Hypothalamus (tissue), 51 donors: ENCODE measurements at regions not wholly inside any gene's neighbourhood (a gene's known extent, or its start where the extent isn't known, plus 50 kb on each side); places are given as distances from the start of the nearest gene placed in this dataset.
"Not testable (repeated sequence)": the region's sequence is repeated elsewhere in the genome, so short reads cannot be mapped to it uniquely, and the experiment has no call there.

ENCODE experiments used
- DNase-seq, 51 donors: peaks; one replicate each; lab custom pipeline; 2025; lab: John Stamatoyannopoulos, UW

DNA sequence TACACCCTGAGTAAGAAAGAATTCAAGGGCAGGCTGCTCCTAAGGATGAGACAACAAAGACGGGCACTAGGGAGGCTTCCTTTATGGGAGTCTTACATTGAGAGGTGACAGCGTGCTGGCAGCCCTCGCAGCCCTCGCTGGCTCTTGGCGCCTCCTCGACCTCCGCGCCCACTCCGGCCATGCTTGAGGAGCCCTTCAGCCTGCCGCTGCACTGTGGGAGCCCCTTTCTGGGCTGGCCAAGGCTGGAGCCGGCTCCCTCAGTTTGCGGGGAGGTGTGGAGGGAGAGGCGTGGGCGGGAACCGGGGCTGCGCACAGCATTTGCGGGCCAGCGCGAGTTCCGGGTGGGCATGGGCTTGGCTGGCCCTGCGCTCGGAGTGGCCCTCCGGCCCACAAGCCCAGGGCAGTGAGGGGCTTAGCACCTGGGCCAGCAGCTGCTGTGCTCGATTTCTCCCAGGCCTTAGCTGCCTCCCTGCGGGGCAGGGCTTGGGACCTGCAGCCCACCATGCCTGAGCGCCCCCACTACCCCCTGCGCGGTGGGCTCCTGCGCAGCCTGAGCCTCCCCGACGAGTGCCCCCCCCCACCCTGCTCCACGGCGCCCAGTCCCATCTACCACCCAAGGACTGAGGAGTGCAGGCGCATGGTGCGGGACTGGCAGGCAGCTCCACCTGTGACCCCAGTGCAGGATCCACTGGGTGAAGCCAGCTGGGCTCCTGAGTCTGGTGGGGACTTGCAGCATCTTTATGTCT, 75.3 kb downstream of the BARX1 start:
- not testable (repeated sequence) for DNase-seq

DNA sequence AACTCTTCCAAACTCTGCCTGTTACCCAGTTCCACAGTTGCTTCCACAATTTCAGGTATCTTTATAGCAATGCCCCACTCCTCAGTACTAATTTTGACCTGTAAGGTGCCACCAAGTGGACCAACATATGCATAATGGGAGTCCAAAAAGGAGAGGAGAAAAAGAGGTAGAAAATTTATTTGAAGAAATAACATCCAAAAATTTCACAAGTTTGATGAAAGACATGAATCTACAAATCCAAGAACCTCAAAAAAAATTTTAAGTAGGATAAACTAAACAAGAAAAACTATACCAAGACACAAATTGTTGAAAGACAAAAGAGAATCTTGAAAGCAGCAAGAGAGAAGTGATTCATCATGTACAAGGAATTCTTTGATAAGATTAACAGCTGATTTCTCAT, 79.8 kb downstream of the BARX1 start:
- DNase-seq = no peak

DNA sequence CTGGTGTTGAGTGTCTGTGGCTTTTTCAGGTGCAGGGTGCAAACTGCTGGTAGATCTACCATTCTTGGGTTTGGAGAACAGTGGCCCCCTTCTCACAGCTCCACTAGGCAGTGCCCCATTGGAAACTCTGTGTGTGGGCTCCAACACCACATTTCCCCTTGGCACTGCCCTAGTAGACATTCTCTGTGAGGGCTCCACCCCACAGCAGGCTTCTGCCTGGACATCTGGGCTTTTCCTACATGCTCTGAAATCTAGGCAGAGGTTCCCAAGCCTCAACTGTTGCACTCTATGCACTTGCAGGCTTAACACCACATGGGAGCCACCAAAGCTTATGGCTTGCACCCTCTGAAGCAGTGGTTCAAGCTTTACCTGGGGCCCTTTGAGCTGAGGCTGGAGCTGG, 80.9 kb downstream of the BARX1 start:
- DNase-seq = no peak

DNA sequence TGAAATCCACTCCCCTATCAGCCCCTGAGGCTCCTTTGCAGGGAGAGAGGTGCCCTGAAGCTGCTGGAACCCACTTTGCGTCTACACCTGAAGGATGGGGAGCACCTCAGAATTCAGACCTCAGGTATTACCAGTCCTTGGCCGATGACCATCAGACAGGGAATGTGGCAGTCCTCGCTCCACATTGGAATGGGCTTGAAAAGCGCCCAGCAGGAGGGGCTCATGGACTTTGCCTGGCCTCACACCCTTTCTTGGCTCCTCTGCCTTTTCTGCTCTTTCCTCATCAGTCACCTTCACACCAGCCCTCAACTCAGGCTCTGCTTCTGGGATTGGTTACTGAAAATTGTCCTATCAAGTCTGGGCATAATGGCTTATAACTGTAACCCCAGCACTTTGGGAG, 83.9 kb downstream of the BARX1 start:
- DNase-seq = no peak

DNA sequence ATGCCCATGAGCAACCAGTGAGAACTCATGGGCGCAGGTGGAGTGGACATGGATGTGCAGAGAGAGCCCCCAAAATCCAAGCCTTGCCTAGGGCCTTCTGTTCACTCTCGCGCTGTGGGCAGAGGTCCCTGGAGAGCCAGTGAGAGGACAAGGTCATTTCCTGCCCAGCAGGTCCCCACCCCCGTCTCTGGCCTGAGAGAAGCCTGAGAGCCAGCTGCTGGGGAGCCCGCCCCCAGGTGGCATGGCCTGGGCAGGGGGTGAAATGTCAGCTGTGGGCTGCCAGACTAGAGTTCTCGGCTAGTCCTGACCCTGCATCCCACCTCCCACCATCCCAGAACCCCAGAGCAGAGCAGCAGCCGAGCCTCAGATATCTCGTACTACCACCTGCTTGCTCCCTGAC, 85.3 kb downstream of the BARX1 start:
- DNase-seq = no peak

DNA sequence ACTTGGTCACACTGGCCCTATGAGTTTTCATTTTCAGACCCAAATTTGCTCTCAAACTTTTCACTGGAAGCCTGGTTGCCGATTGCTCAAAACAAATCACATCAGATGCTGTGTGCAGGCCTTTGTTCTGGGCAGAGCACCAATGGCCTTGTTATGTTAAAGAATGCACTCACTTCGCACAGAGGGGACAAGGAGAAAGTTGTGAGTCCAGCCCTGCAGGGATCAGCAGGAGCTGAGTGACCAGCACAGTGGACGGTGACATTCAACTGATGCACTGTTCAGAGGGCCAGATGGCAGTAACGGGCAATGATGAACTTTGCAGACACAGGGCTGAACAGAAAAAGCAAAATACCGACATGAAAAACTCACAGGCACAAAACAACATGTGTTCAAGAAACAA, 86.1 kb downstream of the BARX1 start:
- no peak for DNase-seq

DNA sequence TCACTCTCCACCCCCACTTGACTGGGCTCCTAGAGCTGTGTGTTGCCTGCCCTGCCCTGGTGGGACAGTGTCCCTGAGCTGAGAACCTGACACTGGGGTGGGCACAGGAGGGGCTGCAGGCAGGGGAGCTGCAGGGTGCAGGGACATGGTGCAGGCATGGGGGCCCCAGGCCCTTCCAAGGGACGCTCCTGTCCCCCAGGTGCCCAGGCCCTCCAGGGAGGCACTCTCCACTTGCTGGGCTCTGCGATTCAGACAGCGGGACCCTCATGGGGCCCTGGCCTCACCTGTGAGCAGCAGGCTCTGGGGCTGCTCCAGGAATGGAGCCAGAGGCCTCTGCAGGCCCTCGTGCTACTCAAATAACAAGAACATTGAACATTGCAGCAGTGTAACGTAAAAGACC, 89.4 kb downstream of the BARX1 start:
- no peak for DNase-seq

DNA sequence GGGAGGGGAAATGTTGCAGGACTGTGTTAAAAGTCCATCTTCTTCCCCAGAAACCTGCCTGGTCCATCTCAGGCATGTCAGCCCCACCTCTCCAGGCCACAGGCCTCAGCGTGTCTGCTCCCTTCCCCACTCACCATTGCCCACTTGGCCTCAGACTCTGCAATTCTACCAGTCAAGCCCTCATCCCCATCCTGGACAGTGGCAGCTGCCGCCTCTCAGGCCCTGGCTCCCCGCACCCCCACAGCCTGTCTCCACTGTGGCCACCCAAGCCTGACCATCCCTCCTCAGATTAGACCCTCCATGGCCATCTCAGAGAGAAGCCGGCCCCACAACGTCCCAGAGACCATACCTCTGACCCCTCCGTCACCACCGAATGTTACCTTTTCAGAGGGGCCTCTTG, 89.9 kb downstream of the BARX1 start:
- no peak for DNase-seq

DNA sequence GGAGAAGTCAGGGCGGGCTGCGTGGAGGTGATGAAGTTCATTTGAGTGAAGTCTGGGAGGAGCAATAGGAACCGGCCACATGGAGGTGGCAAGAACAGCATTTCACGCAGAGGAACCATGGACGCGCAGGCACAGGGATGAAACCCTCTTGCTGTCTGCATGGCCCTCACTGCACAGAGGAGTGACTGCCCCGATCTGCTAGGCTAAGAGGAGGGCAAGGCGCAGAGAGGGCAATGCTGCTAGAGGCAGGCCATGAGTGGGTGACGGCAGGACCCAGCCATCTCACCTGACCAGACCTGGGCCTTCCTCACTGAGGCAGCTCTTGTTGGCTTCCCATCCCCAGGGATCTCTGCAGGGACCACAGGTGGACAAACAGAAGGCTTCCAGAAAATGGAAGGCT, 90.3 kb downstream of the BARX1 start:
- DNase-seq = no peak

DNA sequence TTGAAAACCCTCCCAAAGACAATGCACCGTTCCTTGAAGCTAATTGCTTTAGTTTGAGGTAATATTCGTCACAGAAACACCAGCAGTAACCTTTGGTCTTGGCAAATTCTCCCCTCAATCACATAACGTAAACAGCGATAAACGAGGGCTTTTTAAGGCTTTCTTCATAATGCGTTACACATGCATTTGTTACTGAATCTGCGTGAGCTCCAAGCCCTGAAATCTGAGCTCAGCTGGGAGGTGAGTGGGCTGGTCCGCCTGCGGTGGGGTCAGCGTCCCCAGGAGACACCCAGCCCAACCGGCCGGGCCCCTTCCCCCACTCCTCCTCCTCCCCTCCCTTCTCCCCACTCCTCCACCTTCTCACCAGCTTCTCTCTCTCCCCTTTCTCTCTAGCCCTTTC, 91.1 kb downstream of the BARX1 start:
- no peak for DNase-seq

DNA sequence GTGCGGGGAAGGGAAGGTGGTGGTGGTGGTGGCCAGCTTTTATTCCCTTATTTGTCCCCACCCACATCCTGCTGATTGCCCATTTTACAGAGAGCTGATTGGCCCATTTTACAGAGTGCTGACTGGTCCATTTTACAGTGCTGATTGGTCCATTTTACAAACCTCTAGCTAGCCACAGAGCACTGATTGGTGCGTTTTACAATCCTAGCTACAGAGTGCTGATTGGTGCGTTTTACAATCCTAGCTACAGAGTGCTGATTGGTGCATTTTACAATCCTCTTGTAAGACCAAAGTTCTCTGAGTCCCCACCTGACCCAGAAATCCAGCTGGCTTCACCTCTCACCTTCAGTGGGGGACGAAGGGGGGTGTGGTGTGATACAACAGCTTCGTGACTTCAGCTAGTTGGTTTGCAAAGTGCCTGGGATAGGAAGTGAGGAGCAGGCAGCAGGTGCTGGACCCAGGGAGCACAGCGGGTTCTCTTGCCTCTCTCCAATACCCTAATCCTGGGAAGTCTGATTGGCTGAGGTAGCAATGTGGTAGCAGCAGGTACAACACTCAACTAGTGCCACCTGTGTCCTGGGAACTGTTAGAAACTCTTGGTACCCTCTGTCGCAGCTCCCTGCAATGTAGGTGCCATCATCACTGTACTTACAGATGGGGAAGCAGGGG, 92.1 kb downstream of the BARX1 start:
- DNase-seq = no peak

DNA sequence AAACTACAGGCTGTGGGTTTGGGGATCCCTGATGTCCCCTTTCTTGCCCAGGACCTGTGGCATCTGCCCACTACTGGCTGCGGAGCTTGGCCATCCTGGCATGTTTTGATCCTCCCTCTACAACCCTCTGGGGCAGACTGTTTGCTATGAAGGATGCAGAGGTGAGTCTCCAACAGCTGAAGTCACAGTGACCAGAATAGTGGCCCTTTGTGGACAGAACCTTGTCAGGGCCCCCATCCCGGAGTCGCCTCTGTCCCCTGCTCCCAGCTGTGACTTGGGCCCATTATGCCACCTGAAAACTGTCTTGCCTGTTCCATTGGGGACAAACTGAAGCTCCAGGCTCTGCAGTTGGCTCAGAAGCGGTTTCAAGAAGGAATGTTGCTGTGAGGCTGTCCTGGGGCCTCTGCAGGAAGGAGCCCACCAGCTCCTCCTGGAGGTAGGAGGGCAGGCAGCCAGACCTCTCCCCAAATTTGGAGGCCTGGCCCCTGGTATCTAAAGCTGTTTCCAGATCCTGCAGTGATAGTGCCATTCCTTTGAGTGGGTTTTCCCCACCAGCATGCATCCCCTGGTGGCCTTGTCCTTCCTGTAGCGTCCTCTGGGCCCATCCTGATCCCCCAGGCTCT, 93.3 kb downstream of the BARX1 start:
- DNase-seq = no peak

DNA sequence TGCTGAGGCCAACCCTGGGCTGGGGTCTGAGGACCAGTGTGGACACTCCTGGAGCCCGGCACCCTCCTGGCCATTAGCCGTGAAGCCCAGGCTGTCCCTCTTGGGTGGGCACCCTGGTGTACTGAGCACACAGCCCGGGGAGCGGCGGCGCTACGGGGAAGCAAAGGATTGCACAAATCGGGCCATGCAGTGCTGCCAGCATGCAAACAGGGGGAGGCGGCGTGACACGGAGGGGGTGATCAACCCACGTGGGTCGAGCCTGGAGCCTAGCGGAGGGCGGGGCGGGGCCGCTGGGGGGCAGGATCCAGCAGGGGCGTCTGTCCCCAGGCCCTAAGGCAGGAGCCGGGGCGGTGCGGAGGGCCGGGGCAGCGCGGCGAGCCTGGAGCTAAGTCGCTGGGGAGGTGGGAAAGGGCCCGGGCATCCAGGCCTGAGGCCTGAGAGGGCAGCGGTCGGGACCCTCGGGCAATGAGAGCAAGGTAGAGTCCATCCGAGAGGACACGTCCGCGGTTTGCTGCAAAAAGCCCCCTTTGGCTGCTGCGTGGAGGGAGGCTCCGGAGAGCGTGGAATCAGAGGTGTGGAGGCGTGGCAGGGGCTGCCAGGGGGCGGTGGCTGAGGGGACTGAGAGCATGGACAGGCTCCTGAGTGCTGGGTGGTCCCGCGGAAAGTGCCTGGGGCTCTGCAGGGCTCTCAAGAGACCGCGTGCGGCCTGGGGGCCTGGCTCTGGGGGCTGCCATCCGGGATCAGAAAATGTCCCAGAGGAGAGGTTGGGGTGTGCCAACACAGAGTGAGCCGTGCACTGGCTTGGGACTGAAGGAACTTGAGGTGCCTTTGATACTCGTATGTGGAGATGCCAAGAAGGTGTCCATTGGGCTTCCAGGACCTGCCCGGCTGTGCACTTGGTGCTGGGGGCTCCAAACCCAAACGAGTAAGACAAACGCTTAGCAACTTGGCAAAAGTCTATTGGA, 94.2 kb downstream of the BARX1 start:
- DNase-seq = no peak

DNA sequence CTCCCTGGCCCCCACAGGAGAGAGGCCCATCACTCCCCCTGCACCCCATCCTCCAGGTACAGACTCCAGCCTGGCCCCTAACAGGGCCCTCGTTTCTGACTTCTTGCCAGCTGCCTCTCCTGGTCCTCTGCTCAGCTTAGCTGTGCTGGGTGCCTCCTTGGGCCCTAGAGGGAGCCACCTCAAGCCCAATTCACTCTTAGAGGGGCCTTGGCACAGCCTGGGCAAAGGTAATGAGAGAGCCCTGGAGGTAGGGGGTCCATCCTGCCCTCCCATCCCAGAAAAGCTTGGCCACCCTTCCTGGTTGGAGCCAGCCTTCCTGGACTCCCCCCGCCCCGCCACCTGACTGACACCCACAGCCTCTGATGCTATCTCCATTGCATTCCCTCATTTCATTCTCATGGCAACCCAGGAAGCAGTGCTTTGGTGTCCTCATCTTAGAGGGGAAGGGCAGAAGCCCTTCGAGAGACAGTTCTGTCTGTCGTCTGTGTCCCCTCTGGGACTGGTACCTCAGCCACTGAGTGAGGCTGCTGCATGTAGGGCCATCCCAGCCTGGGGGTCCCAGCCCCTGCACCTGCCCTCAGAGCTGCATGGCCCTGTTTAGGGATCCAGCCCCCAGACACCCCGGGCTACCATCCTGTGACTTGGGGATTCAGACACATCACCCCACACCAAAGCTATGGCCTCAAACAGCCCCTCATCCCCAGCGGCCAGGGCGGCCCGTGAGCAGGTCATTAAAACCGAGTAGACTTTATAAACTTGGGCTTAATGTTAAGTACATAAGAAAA, 95.5 kb downstream of the BARX1 start:
- no peak for DNase-seq

DNA sequence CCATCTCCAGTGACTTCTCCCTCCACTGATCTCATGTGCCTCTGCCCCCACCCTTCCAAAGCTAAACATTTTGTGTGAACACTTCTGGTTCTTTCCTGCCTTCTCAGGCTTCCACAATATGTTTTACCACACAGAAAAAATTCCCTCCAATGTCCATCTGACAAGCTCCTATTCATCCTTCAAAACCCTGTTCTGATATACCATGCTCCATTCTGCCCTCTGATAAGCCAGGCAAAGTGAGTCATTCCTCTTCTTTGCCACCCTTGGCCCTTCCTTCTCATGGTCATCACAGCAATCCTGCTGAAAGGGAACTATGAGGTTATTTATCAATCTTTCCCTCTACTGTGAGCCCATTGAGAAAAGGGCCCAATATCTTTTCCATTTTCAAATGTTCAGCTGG, 97.6 kb downstream of the BARX1 start:
- DNase-seq = no peak

DNA sequence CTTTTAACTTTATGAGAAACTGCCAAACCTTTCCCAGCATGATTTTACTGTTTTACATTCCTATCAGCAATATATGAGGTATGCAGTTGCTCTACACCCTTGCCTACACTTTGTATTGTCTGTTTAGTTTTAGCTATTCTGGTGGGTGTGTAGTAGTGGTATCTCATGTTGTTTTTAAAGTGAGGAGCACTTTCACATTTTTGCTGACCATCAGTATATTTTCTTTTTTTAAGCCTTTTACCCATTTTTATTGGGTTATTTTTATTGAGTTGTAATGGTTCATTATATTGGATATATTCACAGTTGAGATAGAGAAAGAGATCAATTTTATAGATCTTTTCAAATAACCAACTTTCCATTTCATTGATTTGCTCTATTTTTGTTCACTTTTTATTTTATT, 102.4 kb downstream of the BARX1 start:
- DNase-seq = no peak

DNA sequence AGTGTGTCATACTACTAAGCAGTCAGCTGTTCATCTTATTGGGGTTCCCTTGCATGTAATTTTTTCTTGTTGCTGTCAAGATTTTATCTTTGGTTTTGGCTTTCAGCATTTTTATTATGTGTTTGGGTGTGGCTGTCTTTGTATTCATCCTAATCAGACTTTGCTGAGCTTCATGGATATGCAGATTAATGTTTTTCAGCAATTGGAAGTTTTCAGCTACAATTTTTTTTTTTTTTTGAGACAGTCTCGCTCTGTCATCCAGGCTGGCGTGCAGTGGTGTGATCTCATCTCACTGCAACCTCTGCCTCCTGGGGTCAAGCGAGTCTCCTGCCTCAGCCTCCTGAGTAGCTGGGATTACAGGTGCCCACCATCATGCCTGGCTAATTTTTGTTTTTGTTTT, 108.8 kb downstream of the BARX1 start:
- no peak for DNase-seq

DNA sequence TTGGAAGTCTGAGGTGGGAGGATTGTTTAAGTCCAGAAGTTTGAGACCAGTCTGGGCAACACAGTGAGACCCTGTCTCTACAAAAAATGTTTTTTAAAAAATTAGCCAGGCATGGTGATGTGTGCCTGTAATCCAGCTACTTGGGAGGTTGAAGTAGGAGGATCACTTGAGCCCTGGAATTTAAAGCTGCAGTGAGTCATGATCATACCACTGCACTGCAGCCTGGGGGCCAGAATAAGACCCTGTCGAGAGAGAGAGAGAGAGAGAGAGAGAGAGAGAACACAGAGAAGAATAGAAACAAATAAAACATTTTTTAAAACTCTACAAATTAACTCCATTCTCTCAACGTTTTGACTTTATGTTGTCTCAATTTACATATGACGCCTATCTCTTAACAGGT, 111.8 kb downstream of the BARX1 start:
- DNase-seq = no peak

DNA sequence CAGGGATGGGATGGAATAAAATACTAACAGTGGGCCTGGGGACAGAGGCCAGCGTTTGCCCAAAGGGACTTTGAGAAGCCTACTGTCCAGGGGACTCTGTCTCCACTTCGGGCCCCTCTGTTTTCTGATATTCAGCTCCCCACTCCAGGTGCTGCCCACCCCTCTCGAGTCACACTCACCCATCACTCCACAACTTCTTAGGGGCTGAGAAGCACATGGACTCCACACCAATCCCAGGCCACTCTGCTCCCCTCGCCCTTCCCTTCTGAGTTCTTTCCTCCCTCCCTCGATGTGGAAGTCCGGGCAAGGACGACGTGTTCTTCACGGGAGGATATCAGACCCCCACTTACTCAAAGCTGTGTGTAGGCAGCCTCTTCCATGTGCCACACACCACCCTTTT, 124.5 kb downstream of the BARX1 start:
- DNase-seq = no peak

DNA sequence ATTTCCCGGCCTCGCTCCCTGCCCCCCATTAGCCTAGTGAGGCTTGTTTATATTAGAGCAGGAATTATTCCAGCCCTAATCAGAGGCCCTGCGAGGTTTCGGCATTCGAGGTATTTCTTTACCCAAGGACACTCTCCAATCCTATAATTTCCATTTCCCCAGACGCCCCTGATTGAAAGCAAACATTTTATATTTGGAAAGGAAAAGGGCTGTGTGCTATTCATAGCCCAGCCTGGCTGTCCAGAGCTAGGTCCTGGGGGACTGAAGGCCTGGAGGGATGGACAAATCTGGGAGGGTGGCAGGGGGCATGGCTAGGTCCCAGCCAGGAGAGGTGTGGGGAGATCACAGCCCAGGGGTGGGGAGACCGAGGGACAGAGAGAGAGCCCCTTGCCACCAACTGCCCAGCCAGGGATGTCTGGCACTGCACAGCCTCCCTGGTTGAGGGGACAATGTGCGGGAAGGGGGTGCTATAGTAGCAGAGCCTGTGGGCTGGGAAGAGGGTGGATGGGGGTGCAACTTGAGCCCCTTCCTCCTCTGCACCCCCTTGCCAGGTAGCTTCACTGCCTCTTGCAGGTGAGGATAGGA, 125.1 kb downstream of the BARX1 start:
- no peak for DNase-seq
